ENCODE measurements at regions not wholly inside any gene's neighbourhood (a gene's known extent, or its start where the extent isn't known, plus 50 kb on each side); places are given as distances from the start of the nearest gene placed in this dataset.

DNA sequence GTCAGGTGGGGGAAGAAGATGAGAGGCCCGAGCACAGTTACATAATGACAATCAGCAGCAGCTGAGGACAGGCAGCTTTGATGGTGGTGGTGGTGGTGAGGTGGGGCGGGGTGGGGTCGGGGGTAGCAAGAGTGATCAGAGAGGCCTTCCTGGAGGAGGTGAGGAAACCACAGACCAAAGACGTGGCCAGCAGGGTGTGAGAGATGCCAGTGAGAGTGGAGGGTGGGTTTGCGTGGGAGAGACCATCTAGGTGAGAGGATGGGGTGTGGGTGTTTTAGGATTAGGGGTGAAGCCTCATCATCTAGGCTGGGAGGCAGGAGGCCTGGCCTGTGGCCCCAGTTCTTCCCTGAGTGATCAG lies 76.0 kb upstream of the TOX2 start:
- no peak overlapping the region for H2BK15ac ChIP-seq (ENCODE audit: low read depth, low read length)
- H2AK5ac ChIP-seq (ENCODE audit: insufficient read length, low read length), result no peak overlapping the region
- H3K14ac ChIP-seq (ENCODE audit: insufficient read depth, low read length), result no peak overlapping the region; the same call in 1 of the 2 replicates
- TF ChIP-seq, protein P1, sequence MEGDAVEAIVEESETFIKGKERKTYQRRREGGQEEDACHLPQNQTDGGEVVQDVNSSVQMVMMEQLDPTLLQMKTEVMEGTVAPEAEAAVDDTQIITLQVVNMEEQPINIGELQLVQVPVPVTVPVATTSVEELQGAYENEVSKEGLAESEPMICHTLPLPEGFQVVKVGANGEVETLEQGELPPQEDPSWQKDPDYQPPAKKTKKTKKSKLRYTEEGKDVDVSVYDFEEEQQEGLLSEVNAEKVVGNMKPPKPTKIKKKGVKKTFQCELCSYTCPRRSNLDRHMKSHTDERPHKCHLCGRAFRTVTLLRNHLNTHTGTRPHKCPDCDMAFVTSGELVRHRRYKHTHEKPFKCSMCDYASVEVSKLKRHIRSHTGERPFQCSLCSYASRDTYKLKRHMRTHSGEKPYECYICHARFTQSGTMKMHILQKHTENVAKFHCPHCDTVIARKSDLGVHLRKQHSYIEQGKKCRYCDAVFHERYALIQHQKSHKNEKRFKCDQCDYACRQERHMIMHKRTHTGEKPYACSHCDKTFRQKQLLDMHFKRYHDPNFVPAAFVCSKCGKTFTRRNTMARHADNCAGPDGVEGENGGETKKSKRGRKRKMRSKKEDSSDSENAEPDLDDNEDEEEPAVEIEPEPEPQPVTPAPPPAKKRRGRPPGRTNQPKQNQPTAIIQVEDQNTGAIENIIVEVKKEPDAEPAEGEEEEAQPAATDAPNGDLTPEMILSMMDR (conservative IDR thresholded peaks at IDR 0.05), result no peak
- no peak overlapping the region for H4K8ac ChIP-seq (replicated peaks; ENCODE audit: insufficient read length, low read depth, low read length)
- Mint-ChIP-seq H3K9me3 (no peaks in the 10 kb centered on the region), H3K4me1 (peaks cover 8 to 9% of the 10 kb centered on the region in 2 experiments; a peak in 3 of 4 replicates), H3K27ac (peak overlapping the region in 1 of 3 experiments; percentile 35; a peak in 1 of 7 replicates), H3K4me3 (no peak overlapping the region), H3K36me3 (ENCODE audit: insufficient read depth in 1 of 3, low read depth in 3 of 3) (peaks cover 0 to 1% (median 0%) of the 10 kb centered on the region in 3 experiments; a peak in 1 of 7 replicates), H3K27me3 (ENCODE audit: low read depth) (no peaks in the 10 kb centered on the region; the same call in 1 of the 2 replicates)
- H3K4ac ChIP-seq (ENCODE audit: low read depth, low read length), result no peak overlapping the region
- no peaks in the 10 kb centered on the region for H3K27me3 ChIP-seq (ENCODE audit: insufficient read depth, low read length)
- H3K9me3 ChIP-seq (ENCODE audit: control insufficient read depth, low read depth, low read length), result no peaks in the 10 kb centered on the region
- no peak overlapping the region for H4K91ac ChIP-seq (ENCODE audit: insufficient read length, low read depth, low read length)
- H2BK20ac ChIP-seq (ENCODE audit: low read depth, low read length, poor library complexity, severe bottlenecking), result no peak overlapping the region
- no peak overlapping the region for H3K27ac ChIP-seq (ENCODE audit: insufficient read length, low read depth, low read length)
- no peaks in the 10 kb centered on the region for H3K79me1 ChIP-seq (ENCODE audit: insufficient read depth, low read depth, low read length, poor library complexity, severe bottlenecking)
- no peaks in the 10 kb centered on the region for H3K23me2 ChIP-seq (ENCODE audit: insufficient read length, low read depth, low read length, poor library complexity, severe bottlenecking)
- no peak overlapping the region for H2BK12ac ChIP-seq (ENCODE audit: insufficient read length, low read depth, low read length)
- H3K79me2 ChIP-seq (ENCODE audit: insufficient read depth, low read length), result no peaks in the 10 kb centered on the region
- H3T11ph ChIP-seq (ENCODE audit: low read length), result no peak overlapping the region
- no peak overlapping the region for H3K56ac ChIP-seq (ENCODE audit: insufficient read length, low read depth, low read length)
- H4K5ac ChIP-seq (ENCODE audit: insufficient read length, low read depth, low read length), result no peak overlapping the region
- no peak overlapping the region for H3K18ac ChIP-seq (ENCODE audit: insufficient read length, low read depth, low read length)
- H3K4me1 ChIP-seq (ENCODE audit: insufficient read depth, low read length), result no peaks in the 10 kb centered on the region
- H3K9ac ChIP-seq (ENCODE audit: extremely low read depth, insufficient read length, low read length), result no peak overlapping the region
- H2AFZ ChIP-seq (ENCODE audit: low read length), result no peak overlapping the region
- no peak overlapping the region for H2BK120ac ChIP-seq (ENCODE audit: low read depth, low read length, poor library complexity, severe bottlenecking)
- no peak overlapping the region for H3K4me2 ChIP-seq (ENCODE audit: insufficient read depth, insufficient read length, low read length)
- H4K20me1 ChIP-seq (ENCODE audit: control insufficient read depth, insufficient read depth, insufficient read length), result no peaks in the 10 kb centered on the region
- no CpG with 5 or more reads among the region's 5 CpGs for WGBS (ENCODE audit: extremely low coverage, insufficient read length, low lambda C conversion rate)
- H2BK5ac ChIP-seq (ENCODE audit: insufficient read length, low read length), result no peak overlapping the region
- no peak for DNase-seq
- H3K23ac ChIP-seq (ENCODE audit: insufficient read length, low read depth, low read length), result no peak overlapping the region
